ENCODE measurements at regions not wholly inside any gene's neighbourhood (a gene's known extent, or its start where the extent isn't known, plus 50 kb on each side); places are given as distances from the start of the nearest gene placed in this dataset.

GRCh38 chr11:69954756-69955155 is 123.4 kb upstream of the ANO1 start:
- Histone ChIP-seq H4K5ac (ENCODE audit: insufficient read length, low read depth, low read length) (no peak overlapping the region), H4K91ac (replicated peaks; ENCODE audit: insufficient read length, low read length) (no peak overlapping the region), H3K4ac (replicated peaks; ENCODE audit: insufficient read length, low read depth, low read length) (no peak overlapping the region), H2AFZ (ENCODE audit: low read length) (no peak overlapping the region), H2BK12ac (ENCODE audit: low read depth, low read length) (no peak overlapping the region), H3K4me2 (ENCODE audit: insufficient read depth in 1 of 2, low read depth in 2 of 2, low read length in 2 of 2) (no peak overlapping the region), H3K4me1 (replicated peaks in 1 of 4; ENCODE audit: control insufficient read depth in 3 of 4, insufficient read depth in 4 of 4, low read length in 3 of 4) (peaks cover 0 to 11% (median 3%) of the 10 kb centered on the region in 4 experiments; a peak in 5 of 7 replicates), H3K23ac (ENCODE audit: insufficient read length) (no peak overlapping the region), H2BK15ac (ENCODE audit: low read length) (no peak overlapping the region), H4K8ac (ENCODE audit: extremely low read depth, insufficient read depth, low read length) (no peak overlapping the region; the same call in 1 of the 2 replicates), H2BK20ac (ENCODE audit: low read length) (no peak overlapping the region), H3K56ac (replicated peaks; ENCODE audit: insufficient read length, low read depth, low read length) (no peak overlapping the region), H4K20me1 (replicated peaks in 1 of 2; ENCODE audit: control insufficient read depth in 1 of 2, insufficient read depth in 2 of 2, low read length in 2 of 2) (no peaks in the 10 kb centered on the region), H2AK5ac (ENCODE audit: low read depth, low read length) (no peak overlapping the region), H2BK5ac (ENCODE audit: low read depth, low read length) (no peak overlapping the region), H3K27me3 (replicated peaks in 1 of 4; ENCODE audit: control insufficient read depth in 3 of 4, extremely low read depth in 1 of 4, insufficient read depth in 3 of 4, low read length in 3 of 4) (no peaks in the 10 kb centered on the region; a peak in 3 of 7 replicates), H3K36me3 (ENCODE audit: control insufficient read depth in 2 of 4, insufficient read depth in 4 of 4, low read length in 3 of 4) (no peaks in the 10 kb centered on the region), H3K18ac (ENCODE audit: extremely low read depth, low read length) (no peak overlapping the region), H3K23me2 (ENCODE audit: low read depth, low read length) (no peaks in the 10 kb centered on the region), H3K79me1 (ENCODE audit: low read depth, low read length) (no peaks in the 10 kb centered on the region), H2BK120ac (replicated peaks; ENCODE audit: low read depth, low read length) (no peak overlapping the region), H3K14ac (ENCODE audit: insufficient read length) (no peak overlapping the region), H3K27ac (ENCODE audit: low read depth, low read length) (no peak overlapping the region), H3K4me3 (ENCODE audit: extremely low read depth in 1 of 4, insufficient read depth in 2 of 4, low read depth in 3 of 4, low read length in 4 of 4) (no peak overlapping the region), H3K79me2 (ENCODE audit: control insufficient read depth in 1 of 2, insufficient read depth in 2 of 2, low read length in 2 of 2) (no peaks in the 10 kb centered on the region), H3K9ac (replicated peaks in 1 of 4; ENCODE audit: extremely low read depth in 1 of 4, low read depth in 3 of 4, low read length in 3 of 4) (no peak overlapping the region), H3K9me3 (ENCODE audit: insufficient read depth in 2 of 2, low read depth in 1 of 2, low read length in 1 of 2) (peaks cover 4 to 5% of the 10 kb centered on the region in 2 experiments; a peak in 1 of 4 replicates)
- POLR2A ChIA-PET (ENCODE audit: partially characterized antibody), result no interaction called here
- 87% methylated on average over 12 of the region's 12 CpGs; no CpG with 5 or more reads in 1 of the 2 experiments for WGBS, 2 experiments (ENCODE audit: extremely low coverage in 1 of 2, insufficient coverage in 1 of 2, insufficient read length in 1 of 2, insufficient replicate concordance in 2 of 2, low coverage in 1 of 2, low lambda C conversion rate in 2 of 2, missing lambda C conversion rate in 1 of 2)
- CTCF ChIA-PET (ENCODE audit: partially characterized antibody), result interaction anchor here (0.6 to 2.8 kb wide), 8 partner anchors 12 to 438 kb away, joined by 3 to 8 read pairs (median 3); no protein-coding TSS in a partner anchor
- DNase-seq (ENCODE audit: low read depth in 1 of 2, low spot score in 2 of 2), result no peak
- TF ChIP-seq JUND (IDR thresholded peaks at IDR 0.05; ENCODE audit: low read length) (no peak), EGR1 (IDR thresholded peaks at IDR 0.05; ENCODE audit: borderline replicate concordance, low read depth, low read length) (no peak)
- FAIRE-seq, result no peak
